HUDEP-2 (cell line): ENCODE measurements at regions not wholly inside any gene's neighbourhood (a gene's known extent, or its start where the extent isn't known, plus 50 kb on each side); places are given as distances from the start of the nearest gene placed in this dataset.

Experiments
- DNase-seq, 76 experiments: peaks; one replicate each; lab custom pipeline; 2025; ENCODE audit not compliant: unreplicated experiment in 76 of 76; lab: John Stamatoyannopoulos, UW

DNA sequence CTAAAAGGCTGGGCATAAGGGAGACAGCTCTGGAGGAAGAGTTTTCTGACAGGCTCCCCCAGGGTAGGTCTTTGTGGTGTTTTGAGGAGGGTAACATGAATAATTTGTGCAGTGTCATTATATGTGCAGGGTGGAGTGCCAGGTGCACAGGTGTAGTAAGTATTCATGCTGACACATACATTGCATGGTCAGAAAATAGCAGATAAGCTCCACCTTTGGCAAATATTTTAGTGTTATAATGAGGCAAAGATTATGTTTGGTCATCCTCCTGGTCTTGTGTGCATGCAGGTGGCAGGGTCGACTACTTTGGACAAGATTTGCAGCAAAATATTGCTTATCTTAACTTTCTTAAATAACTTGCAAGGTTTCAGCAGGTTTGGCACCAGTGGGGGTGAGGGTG lies 910.4 kb upstream of the PCDH10 start:
- no peak for DNase-seq

DNA sequence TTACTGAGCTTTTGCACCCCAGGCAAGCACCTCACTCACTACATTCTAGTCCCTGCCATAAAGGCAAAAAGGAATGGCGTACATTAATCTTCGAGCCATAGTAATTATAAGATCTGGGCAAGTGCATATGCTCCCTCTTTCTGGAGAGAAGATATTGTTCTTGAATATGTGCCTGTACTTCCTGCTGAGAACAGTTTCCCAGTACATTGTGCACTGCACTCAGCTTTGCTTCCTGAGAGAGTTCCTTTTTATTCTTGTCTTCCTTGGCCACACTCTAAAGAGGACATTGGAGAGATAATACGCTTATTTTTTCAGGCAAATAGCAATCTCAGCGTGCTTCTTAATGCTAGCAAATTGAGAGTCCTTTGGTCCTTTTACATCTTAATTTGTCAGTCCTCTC lies 909.0 kb upstream of the PCDH10 start:
- DNase-seq = no peak

DNA sequence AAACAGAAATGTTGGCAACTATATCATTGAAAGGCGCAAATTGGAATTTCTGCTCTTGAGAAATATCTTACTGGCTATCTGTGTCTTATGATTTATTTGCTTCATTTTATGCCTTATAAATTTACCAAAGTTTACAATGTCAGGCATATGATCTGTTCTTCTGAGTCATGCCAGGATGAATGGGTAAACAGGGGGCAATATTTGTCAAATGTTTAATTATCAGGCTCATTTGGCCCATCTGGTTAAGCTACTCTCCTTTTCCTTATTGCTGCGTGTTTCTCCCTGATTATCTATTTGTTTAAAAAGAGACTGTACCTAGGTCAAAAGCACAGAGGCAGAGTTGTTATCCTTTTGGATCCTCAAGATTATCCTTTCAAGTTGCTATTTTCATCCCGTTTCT lies 903.8 kb upstream of the PCDH10 start:
- no peak for DNase-seq

DNA sequence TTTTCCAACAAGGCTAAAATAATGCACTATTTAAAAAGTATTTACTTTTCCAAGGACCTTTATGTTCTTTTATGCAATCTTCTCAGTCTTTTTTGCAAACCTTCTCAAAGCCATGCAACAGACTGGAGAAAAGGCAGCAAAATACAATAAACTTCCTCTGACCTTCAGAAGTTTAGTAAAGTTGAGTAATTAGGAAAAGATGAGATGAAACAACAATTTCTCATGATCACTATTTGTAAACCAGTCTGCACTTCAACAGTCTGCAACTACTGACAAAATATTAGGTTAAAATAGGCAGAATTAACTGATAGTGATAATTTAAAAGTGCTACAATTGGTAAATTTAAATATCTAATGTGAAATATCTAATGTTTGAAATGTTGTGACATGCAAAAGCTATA lies 884.9 kb upstream of the PCDH10 start:
- no peak for DNase-seq

DNA sequence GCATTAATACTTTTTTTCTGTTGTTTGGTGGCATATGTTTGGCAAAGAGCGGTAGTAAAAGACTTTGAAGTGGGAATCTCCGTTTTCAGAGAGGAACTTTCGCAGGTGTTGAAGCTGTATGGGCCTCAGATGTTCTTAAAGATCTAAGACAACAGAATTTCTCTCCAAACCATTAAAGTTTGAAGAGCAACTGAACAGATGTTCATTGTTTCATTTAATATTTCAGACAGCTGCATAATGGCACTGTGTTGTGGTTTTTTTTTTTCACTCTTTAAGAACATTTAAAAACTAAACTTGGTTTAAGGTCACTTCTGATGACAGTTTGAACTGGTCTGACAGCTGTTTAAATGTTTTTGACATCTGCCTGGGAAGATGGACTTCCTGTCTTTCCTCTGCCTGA lies 882.7 kb upstream of the PCDH10 start:
- no peak for DNase-seq

DNA sequence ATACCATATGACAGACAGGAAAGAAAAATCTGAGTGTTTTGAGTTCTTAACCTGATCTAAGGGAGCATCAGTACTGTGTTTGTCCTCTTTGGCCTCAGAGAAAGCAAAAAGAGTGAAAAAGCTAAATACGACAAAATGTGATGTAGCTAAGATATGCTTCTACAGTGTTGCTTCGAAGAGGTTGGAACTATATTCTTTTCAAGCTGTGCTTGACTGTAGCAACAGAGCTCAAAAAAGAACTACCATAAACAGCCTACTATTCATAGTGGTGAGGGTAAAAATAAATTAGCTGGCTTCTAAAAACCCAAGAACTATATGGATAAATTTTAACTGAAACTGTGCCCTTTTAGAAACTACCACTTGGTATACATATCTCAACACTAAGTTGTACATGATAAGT lies 881.8 kb upstream of the PCDH10 start:
- DNase-seq = no peak

DNA sequence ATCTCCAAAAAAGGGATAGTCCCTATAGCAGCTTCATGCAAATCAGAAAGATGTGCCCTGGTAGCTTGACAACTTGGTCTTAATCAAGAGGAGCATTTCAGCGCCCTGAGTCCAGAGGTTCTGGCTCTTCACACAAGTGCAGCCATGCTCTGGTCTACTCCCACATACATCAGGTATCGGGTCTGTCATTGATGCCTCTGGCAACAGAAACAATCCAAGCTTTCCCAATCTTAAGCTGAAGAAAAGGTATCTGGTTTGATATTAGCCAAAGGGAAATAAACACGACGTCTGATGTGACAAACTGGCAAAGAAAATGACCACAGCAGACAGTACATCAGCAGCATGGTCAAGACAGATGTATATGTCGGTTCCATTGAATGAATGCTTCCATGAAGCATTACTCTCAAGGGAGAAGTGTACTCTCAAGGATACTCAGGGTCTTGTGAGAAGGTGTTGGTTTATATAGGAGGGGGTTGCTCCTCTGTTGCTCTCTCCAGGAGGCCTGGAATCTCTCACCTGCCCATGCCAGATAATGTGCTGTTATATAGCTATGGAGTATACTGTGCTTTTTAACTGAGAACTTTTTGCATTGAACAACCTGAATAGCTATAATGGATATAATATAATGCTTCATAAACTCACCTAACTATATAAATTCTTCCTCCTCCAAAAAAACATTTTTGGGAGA lies 879.6 kb upstream of the PCDH10 start:
- DNase-seq = no peak

DNA sequence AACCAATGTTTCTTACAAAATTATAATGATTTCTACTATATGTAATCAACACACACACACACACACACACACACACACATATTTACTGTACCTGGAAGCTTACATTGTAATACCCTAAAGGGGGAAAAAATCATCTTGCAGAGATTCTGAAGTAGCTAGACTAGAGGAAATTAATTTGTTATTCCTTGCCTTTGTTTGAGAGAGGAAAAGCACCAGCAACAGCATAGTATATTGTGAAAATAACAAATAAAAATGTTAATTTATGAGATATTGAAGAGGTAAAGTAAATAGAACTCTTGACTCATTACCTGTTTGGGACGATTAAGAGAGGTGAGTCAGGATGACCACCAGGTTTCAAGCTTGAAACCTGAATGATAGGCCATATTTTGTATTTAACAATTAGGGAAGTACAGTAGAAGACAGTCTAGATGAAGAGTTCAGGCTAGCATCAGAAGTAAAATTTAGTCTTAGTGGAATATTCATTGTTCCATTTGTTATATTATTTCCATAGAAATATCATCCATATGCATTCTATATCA lies 873.4 kb upstream of the PCDH10 start:
- no peak for DNase-seq

DNA sequence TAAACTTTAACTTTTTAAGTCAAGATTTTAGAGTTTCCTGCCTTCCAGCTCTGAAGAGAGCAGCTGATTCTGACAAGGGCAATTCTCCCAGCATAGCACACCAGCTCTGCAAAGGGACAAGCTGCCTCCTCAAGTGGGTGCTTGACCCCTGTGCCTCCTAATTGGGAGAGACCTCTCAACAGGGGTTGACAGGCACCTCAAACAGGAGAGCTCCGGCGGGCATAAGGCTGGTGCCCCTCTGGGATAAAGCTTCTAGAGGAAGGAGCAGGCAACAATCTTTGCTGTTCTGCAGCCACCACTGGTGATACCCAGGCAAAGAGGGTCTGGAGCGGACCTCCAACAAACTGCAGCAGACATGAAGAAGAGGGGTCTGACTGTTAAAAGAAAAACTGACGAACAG lies 872.9 kb upstream of the PCDH10 start:
- no peak for DNase-seq

DNA sequence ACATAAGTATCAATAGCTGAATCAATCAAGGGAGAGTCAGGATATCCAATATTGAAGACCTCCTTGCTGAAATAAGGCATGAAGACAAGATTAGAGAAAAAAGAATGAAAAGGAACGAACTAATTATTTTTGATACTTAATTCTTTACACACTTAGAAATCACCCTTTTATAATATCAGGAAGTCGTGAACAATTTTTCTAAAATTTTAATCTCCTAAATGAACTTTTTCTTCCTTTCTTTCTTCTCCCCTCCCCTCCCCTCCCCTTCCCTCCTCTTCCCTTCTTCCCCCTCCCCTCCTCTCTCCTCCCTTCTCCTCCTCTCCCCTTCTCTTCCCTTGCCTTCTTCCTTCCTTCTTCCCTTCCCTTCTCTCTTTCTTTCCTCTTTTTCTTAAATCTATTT lies 872.1 kb upstream of the PCDH10 start:
- no peak for DNase-seq

DNA sequence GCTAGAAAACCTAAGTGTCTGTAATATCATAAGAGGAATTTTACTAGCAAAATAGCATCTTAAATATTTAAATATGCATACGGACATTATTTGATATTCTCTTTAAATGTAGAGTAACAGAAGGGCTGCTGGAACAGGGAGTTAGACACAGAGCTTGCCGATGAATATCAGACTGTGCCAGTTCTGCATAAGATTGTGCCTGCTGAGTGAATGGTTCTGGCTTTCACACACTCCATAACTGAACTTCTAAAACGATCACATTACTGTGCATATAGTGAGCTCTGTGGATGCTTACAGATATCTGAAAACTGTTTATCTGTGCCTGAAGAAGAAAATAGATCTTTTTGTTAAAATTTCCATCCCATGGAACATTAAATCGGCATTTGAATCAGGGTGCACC lies 867.4 kb upstream of the PCDH10 start:
- DNase-seq = no peak

DNA sequence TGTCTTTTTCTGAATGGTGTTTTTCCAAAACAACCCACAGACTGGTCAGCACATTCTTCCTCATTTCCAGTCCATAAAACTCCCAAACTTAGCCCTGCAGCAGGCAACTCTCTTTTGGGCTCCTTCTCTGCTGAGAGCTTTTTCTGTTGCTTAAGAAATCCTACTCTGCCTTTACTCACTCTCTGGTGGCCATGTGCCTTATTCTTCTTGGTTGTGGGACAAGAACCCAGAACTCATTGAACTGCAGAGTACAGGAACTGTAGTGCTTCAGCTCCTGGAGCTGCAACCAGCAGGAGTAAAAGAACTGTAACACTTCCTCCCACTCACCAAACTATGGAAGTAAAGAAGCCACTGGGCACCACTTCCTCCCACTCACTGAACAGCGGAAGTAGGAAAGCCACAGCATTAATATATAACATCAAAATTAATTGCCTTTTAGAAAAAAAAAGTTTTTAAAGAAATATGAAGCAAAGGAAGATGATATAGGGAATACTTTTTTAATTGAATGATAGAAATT lies 864.1 kb upstream of the PCDH10 start:
- DNase-seq = no peak

DNA sequence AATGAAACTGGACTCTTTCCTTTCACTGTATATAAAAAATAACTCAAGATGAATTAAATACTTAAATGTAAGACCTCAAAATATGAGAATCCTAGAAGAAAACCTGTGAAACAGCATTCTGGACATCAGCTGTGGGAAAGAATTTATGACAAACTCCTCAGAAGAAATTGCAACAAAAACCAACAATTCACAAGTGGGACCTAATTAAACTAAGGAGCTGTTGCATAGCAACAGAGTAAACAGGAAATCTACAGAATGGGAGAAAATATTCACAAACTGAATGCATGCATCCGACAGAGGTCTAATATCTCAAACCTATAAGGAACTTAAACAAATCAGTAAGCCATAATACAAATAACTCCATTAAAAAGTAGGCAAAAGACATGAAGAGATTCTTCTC lies 851.7 kb upstream of the PCDH10 start:
- DNase-seq = no peak

DNA sequence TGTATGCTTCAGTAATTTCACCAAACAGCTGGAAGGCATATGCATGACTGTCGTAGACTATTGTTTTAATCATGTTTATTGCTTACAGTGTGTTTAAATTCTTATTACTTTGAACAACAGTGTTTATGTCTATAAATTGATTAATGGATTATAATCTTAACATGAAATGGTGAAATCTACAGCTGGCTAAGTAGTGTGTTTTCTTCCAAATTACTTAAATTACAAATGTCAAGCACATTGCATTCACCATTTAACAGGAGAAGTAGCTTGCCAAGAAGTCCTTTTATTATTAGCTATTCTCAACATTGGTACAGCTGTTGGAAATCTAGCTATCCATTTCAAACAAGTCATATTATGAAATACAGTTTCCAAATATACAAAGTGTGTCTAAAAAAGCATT lies 849.3 kb upstream of the PCDH10 start:
- no peak for DNase-seq

DNA sequence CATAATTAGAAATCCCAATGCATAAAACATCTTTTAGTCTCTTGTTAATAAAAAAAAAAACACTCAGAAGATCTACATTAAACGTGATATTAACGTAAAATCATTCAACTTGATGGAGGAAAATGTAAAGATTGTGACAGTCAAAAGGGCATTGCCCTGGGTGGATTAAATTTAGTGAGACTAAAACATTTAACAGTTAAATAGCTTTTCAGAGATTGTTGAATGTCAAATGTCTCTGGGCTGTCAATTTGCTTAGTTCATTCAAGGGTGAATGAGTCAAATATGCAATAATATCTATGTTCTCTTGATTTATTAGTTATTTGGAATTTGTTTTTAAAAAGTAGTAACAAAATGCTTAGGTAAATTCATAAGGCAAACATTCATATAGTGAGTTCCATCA lies 836.6 kb upstream of the PCDH10 start:
- DNase-seq = no peak

DNA sequence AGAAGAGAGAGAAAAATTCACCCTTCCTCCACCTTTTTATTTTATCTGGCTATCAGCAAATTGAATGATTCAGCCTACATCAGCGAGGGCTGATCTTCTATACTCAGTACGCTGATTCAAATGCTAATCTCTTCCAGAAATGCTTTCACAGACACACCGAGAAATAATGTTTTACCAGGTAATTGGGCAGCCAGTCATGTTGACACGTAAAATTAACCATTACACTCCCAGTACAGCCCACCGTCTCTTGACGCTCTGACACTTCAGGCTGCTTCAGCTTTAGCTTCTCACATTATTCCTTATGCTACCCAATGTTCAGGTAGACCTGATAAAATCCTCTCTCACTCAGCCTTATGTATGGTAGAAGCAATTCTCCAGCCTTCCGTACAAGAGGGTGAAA lies 835.2 kb upstream of the PCDH10 start:
- peak in 1 of 76 experiments; percentile 1 for DNase-seq

DNA sequence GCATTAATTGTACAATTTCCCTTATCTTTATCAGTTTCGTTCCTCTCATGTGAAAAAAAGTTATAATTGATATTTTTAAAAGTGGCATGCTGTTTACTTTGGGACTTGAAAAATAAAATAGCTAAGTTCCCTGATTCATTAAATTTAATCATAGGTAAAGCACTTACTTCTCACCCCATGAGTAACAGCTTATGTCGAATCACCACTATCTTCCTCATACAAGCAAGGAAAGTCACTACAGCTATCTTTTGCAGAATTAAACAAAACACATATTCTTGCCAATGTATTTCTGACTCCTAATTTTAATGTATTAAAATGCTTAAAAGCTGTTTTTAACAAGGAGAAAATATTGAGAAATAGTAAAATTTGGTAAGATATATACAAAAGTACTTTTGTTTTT lies 832.4 kb upstream of the PCDH10 start:
- no peak for DNase-seq

DNA sequence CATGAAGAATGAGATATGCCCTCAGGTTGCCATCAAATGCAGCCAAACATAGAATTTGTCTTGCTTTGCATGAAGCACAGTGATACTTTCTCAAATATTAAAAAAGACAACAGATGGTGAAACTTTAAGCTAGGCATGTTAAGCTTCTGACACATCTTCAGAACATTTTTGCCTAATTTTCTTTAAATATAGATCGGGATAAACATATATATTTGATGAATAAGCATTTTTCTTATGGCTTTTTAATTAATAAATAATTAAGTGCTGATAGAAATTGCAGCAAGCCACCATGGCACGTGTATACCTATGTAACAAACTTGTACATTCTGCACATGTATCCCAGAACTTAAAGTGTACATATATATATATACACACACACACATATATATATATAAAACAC lies 831.2 kb upstream of the PCDH10 start:
- no peak for DNase-seq

DNA sequence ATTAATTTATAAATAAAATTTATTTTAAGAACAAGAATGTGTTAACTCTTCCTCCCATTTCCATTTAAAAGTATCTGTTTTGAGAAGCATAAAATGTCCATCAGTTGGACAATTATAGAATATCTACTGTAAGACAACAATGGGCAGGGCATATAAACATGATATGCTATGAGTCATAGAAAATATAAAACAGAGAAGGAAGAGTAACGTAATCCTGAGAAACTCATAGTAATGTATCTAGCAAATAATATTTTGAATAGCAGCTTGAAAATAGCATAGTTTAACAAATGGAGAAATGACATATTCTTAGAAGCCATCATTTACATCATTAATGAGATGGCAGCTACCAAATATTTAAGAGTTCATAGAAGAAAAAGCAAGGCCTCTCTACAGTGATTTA lies 820.3 kb upstream of the PCDH10 start:
- no peak for DNase-seq

DNA sequence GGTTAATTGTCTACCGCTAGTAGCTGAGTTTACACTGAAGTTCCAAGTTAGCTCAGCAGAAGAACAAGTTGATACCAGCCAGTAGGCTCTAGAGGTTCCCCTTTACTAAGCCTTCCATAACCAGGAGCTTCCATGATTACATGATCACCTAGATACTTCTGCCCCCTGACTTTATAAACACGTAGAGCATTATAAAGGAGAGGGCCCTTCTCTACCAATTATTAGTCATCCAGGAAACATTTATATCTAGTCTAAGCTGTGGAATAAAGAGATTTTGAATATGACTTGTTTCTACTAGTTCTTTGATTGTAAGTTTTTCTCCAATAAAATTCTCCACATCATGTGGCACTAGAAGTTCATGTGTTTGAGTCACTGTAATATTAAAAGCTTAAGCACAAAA lies 818.1 kb upstream of the PCDH10 start:
- no peak for DNase-seq

DNA sequence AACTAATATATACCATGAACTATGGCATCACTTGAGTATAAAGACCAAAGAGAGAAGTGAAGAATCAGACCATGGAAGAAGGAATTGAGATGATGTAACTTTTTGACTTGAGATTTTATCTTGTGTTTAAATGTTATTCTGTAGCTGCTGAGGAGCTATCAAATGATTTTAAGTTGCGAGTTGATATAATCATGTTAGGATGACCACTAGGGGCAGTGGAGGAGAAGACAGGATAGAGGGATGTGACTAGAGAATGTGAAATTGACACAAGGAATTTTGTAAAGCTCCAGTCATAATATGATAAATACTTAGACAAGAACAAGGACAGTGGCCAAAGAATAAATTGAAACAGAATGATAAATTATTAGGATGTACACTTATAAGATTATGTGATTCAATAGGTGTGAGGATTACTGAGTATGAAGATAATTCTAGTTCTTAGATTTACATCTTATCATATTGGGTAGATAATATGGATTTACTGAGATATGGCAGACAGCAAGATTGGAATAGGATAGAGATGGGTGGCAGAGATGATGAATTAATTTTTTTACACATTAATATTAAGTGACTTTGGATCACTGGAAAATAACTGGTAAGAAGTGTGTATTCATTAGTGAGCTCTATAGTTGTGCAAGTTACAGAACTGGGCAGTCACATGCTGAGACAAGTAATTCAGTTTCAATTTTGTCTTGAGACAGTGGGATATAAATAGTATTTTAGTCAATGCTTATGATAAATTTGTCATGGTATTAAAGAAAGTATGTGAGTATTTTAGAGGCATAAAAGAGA lies 816.0 kb upstream of the PCDH10 start:
- DNase-seq = peak in 1 of 76 experiments; percentile 2

DNA sequence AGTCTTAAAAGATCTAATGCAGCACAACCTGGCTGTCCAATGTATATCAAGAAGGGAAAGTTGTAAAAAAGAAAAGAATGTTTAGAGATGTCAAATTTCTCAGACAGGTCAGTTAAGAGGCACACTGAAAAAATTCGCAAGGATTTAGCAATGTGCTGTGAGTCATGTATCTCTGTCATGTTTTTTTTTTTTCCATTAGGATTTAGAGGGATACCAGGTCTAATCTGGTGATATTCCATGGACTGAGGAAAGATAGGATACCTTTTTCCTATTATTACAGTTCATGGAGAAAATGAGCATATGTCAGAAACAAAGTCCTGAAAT lies 815.4 kb upstream of the PCDH10 start:
- no peak for DNase-seq
